SU-DHL-6 (cell line): ENCODE measurements at regions not wholly inside any gene's neighbourhood (a gene's known extent, or its start where the extent isn't known, plus 50 kb on each side); places are given as distances from the start of the nearest gene placed in this dataset.

Experiments
- H2AFZ ChIP-seq: fragments of 200-600 bp; sonication (generic); 2 replicates; pipeline ENCODE4 v1.6.1; 2014; ENCODE audit warnings: low read depth, mild to moderate bottlenecking, moderate library complexity, mixed read lengths, antibody characterized with exemption, low read length; ENCODE audit not compliant: severe bottlenecking
- H3F3A ChIP-seq: fragments of 200-600 bp; shearing (Covaris generic); 2 replicates; pipeline ENCODE4 v1.6.0; 2016; ENCODE audit warnings: antibody characterized with exemption, mild to moderate bottlenecking; ENCODE audit not compliant: insufficient read depth
- H3K27ac ChIP-seq: fragments of 200-600 bp; sonication (generic); 2 replicates; pipeline ENCODE4 v1.5.1; 2016; ENCODE audit warnings: low read depth, mild to moderate bottlenecking, low read length, moderate library complexity, mixed read lengths
- H3K27me3 ChIP-seq: fragments of 200-600 bp; sonication (generic), shearing (Covaris generic); 2 replicates; pipeline ENCODE4 v1.6.0; 2014; ENCODE audit warnings: mild to moderate bottlenecking, low read length
- H3K36me3 ChIP-seq: fragments of 200-600 bp; sonication (generic); 2 replicates; pipeline ENCODE4 v1.6.1; 2014; ENCODE audit warnings: mild to moderate bottlenecking, low read length, mixed read lengths
- H3K4me2 ChIP-seq: fragments of 300-600, 200-600 bp; shearing (Covaris generic), sonication (generic); 2 replicates; pipeline ENCODE4 v1.6.0; 2014; ENCODE audit warnings: low read length, low read depth, mild to moderate bottlenecking; ENCODE audit not compliant: poor library complexity, severe bottlenecking
- H3K4me3 ChIP-seq: fragments of 200-600 bp; sonication (generic); 2 replicates; pipeline ENCODE4 v1.5.1; 2014; ENCODE audit warnings: antibody characterized with exemption, low read length, mild to moderate bottlenecking, mixed read lengths; ENCODE audit not compliant: insufficient read depth, poor library complexity, severe bottlenecking
- H3K79me2 ChIP-seq: fragments of 200-600 bp; sonication (generic); 2 replicates; pipeline ENCODE4 v1.6.1; 2014; ENCODE audit warnings: mild to moderate bottlenecking, low read length, moderate library complexity; ENCODE audit not compliant: insufficient read depth
- H3K9ac ChIP-seq: fragments of 200-600 bp; sonication (generic); 2 replicates; pipeline ENCODE4 v1.7.0; 2014; ENCODE audit warnings: mild to moderate bottlenecking, low read length
- H3K9me2 ChIP-seq: fragments of 200-600 bp; sonication (generic); replicated peaks from 2 replicates; pipeline ENCODE4 v1.6.1; 2014; ENCODE audit warnings: low read length; ENCODE audit not compliant: insufficient read depth
- H3K9me3 ChIP-seq: fragments of 200-600 bp; sonication (generic); 2 replicates; pipeline ENCODE4 v1.6.1; 2014; ENCODE audit warnings: low read length, mixed read lengths; ENCODE audit not compliant: insufficient read depth
- H4K20me1 ChIP-seq: fragments of 200-600 bp; sonication (generic); 2 replicates; pipeline ENCODE4 v1.6.1; 2014; ENCODE audit warnings: low read depth, mild to moderate bottlenecking, antibody characterized with exemption, low read length, moderate library complexity, mixed read lengths
- CTCF ChIP-seq: fragments of 200-600 bp; sonication (generic); IDR thresholded peaks from one replicate; pipeline ENCODE4 v1.5.1; 2017; ENCODE audit warnings: antibody characterized with exemption, mild to moderate bottlenecking, low read length, moderate library complexity; ENCODE audit not compliant: insufficient read depth, poor library complexity, severe bottlenecking
- EZH2phosphoT487 ChIP-seq: fragments of 200-600 bp; sonication (generic), shearing (Covaris generic); conservative IDR thresholded peaks from 2 replicates; pipeline ENCODE4 v1.6.1; 2018; ENCODE audit warnings: mild to moderate bottlenecking, antibody characterized with exemption, low read length, moderate library complexity, mixed read lengths

- Histone ChIP-seq H3K9me2 (no peaks in the 10 kb centered on the region), H3K9ac (no peak overlapping the region)
- TF ChIP-seq CTCF (no peak), EZH2phosphoT487 (no peak)
Measured at GRCh38 chr4:81580346-81580993, 108.8 kb upstream of the RASGEF1B start.

GRCh38 chr4:81577392-81577791 is 105.7 kb upstream of the RASGEF1B start:
- H2AFZ ChIP-seq, result peak overlapping the region; percentile 19
- TF ChIP-seq CTCF (no peak), EZH2phosphoT487 (no peak)
- no peak overlapping the region for H3K4me2 ChIP-seq
- no peak overlapping the region for H3K27ac ChIP-seq
- H3K9me3 ChIP-seq, result no peaks in the 10 kb centered on the region
- no peaks in the 10 kb centered on the region for H3K36me3 ChIP-seq
- H3F3A ChIP-seq, result no peaks in the 10 kb centered on the region
- H3K27me3 ChIP-seq, result no peaks in the 10 kb centered on the region
- H3K9me2 ChIP-seq, result no peaks in the 10 kb centered on the region
- no peaks in the 10 kb centered on the region for H4K20me1 ChIP-seq
- H3K4me3 ChIP-seq, result no peak overlapping the region
- H3K79me2 ChIP-seq, result no peaks in the 10 kb centered on the region
- H3K9ac ChIP-seq, result no peak overlapping the region

More at GRCh38 chr4:81580346-81580993, 108.8 kb upstream of the RASGEF1B start:
- Histone ChIP-seq H3K79me2 (no peaks in the 10 kb centered on the region), H3F3A (no peaks in the 10 kb centered on the region), H4K20me1 (no peaks in the 10 kb centered on the region), H3K9me3 (no peaks in the 10 kb centered on the region), H3K36me3 (no peaks in the 10 kb centered on the region), H3K27ac (no peak overlapping the region), H3K27me3 (no peaks in the 10 kb centered on the region), H3K4me3 (no peak overlapping the region), H3K4me2 (no peak overlapping the region), H2AFZ (no peak overlapping the region)

- H2AFZ ChIP-seq, result no peak overlapping the region
- H3F3A ChIP-seq, result no peaks in the 10 kb centered on the region
- no peak for TF ChIP-seq CTCF
- no peak for TF ChIP-seq EZH2phosphoT487
- no peaks in the 10 kb centered on the region for H3K9me2 ChIP-seq
- no peak overlapping the region for H3K4me2 ChIP-seq
- no peaks in the 10 kb centered on the region for H3K9me3 ChIP-seq
- no peak overlapping the region for H3K4me3 ChIP-seq
- H3K9ac ChIP-seq, result no peak overlapping the region
- H4K20me1 ChIP-seq, result no peaks in the 10 kb centered on the region
- no peaks in the 10 kb centered on the region for H3K36me3 ChIP-seq
- H3K27me3 ChIP-seq, result no peaks in the 10 kb centered on the region
- H3K79me2 ChIP-seq, result no peaks in the 10 kb centered on the region
- no peak overlapping the region for H3K27ac ChIP-seq
Measured at GRCh38 chr4:81574991-81575390, 103.3 kb upstream of the RASGEF1B start.
